ENCODE measurements at regions not wholly inside any gene's neighbourhood (a gene's known extent, or its start where the extent isn't known, plus 50 kb on each side); places are given as distances from the start of the nearest gene placed in this dataset.

GRCh38 chr17:77786090-77786489 lies 172.4 kb upstream of the TNRC6C start:
- no peak for TF ChIP-seq CTCF (IDR thresholded peaks at IDR 0.05; ENCODE audit: poor library complexity, severe bottlenecking)
- Histone ChIP-seq H3K4me3 (ENCODE audit: severe bottlenecking) (no peak overlapping the region), H3K36me3 (ENCODE audit: low read depth) (no peaks in the 10 kb centered on the region), H3K4me1 (ENCODE audit: insufficient read depth, poor library complexity, severe bottlenecking) (no peaks in the 10 kb centered on the region), H3K27ac (ENCODE audit: poor library complexity, severe bottlenecking) (no peak overlapping the region), H3K9me3 (ENCODE audit: severe bottlenecking) (no peaks in the 10 kb centered on the region), H3K27me3 (ENCODE audit: insufficient read depth, poor library complexity, severe bottlenecking) (peaks cover 11% of the 10 kb centered on the region)
- DNase-seq (ENCODE audit: low spot score) (no peak), ATAC-seq (ENCODE audit: low read depth) (no peak)

- no peak for TF ChIP-seq CTCF (IDR thresholded peaks at IDR 0.05; ENCODE audit: poor library complexity, severe bottlenecking)
- peaks cover 11% of the 10 kb centered on the region for H3K27me3 ChIP-seq (ENCODE audit: insufficient read depth, poor library complexity, severe bottlenecking)
These were observed 171.6 kb upstream of the TNRC6C start for GRCh38 chr17:77786740-77787505.

GRCh38 chr17:77790143-77790829 lies 168.2 kb upstream of the TNRC6C start:
- H3K27me3 ChIP-seq (ENCODE audit: insufficient read depth, poor library complexity, severe bottlenecking): peaks cover 5% of the 10 kb centered on the region
- DNase-seq (ENCODE audit: low spot score) (no peak), ATAC-seq (ENCODE audit: low read depth) (peak; percentile 53; the same call in 2 of the 3 replicates)
- no peak overlapping the region for H3K4me3 ChIP-seq (ENCODE audit: severe bottlenecking)
- H3K9me3 ChIP-seq (ENCODE audit: severe bottlenecking): no peaks in the 10 kb centered on the region
- no peaks in the 10 kb centered on the region for H3K36me3 ChIP-seq (ENCODE audit: low read depth)
- TF ChIP-seq CTCF (IDR thresholded peaks at IDR 0.05; ENCODE audit: poor library complexity, severe bottlenecking): no peak
- no peaks in the 10 kb centered on the region for H3K4me1 ChIP-seq (ENCODE audit: insufficient read depth, poor library complexity, severe bottlenecking)
- no peak overlapping the region for H3K27ac ChIP-seq (ENCODE audit: poor library complexity, severe bottlenecking)

More at GRCh38 chr17:77786740-77787505, 171.6 kb upstream of the TNRC6C start:
- Histone ChIP-seq H3K4me3 (ENCODE audit: severe bottlenecking) (no peak overlapping the region), H3K27ac (ENCODE audit: poor library complexity, severe bottlenecking) (no peak overlapping the region), H3K9me3 (ENCODE audit: severe bottlenecking) (no peaks in the 10 kb centered on the region), H3K36me3 (ENCODE audit: low read depth) (no peaks in the 10 kb centered on the region), H3K4me1 (ENCODE audit: insufficient read depth, poor library complexity, severe bottlenecking) (no peaks in the 10 kb centered on the region)
- ATAC-seq (ENCODE audit: low read depth) (no peak), DNase-seq (ENCODE audit: low spot score) (no peak)

GRCh38 chr17:77792626-77793025 lies 165.9 kb upstream of the TNRC6C start:
- H3K27ac ChIP-seq (ENCODE audit: poor library complexity, severe bottlenecking): no peak overlapping the region
- H3K4me1 ChIP-seq (ENCODE audit: insufficient read depth, poor library complexity, severe bottlenecking): no peaks in the 10 kb centered on the region
- TF ChIP-seq CTCF (IDR thresholded peaks at IDR 0.05; ENCODE audit: poor library complexity, severe bottlenecking): no peak
- peaks cover 7% of the 10 kb centered on the region for H3K27me3 ChIP-seq (ENCODE audit: insufficient read depth, poor library complexity, severe bottlenecking)
- H3K36me3 ChIP-seq (ENCODE audit: low read depth): no peaks in the 10 kb centered on the region
- H3K9me3 ChIP-seq (ENCODE audit: severe bottlenecking): no peaks in the 10 kb centered on the region
- ATAC-seq (ENCODE audit: low read depth) (no peak), DNase-seq (ENCODE audit: low spot score) (no peak)
- no peak overlapping the region for H3K4me3 ChIP-seq (ENCODE audit: severe bottlenecking)

All from RWPE2 (cell line).